Stimulated activated memory B cell treated with anti-CD40 and anti-IgM and Interleukin-4, amounts not matched to agents 10 μg/mL and 1 μg/mL and 100 μg/mL, for 72 hours (primary cell): ENCODE measurements at regions not wholly inside any gene's neighbourhood (a gene's known extent, or its start where the extent isn't known, plus 50 kb on each side); places are given as distances from the start of the nearest gene placed in this dataset.
A peak's percentile ranks its signal among the peaks of the same experiment; 100 is the strongest.

Experiments used
- ATAC-seq: fragments of 150-1000 bp; cut with Tn5 transposase; 2 replicates; pipeline ENCODE4 v1.10.0; 2021
- H3K27ac Mint-ChIP-seq: one replicate; pipeline ENCODE4 v1.8.0; 2022; ENCODE audit warnings: mild to moderate bottlenecking, mixed read lengths
- H3K27me3 Mint-ChIP-seq: one replicate; pipeline ENCODE4 v1.8.0; 2022; ENCODE audit warnings: mixed read lengths
- H3K36me3 Mint-ChIP-seq: one replicate; pipeline ENCODE4 v1.8.0; 2022; ENCODE audit warnings: mixed read lengths
- H3K4me1 Mint-ChIP-seq: one replicate; pipeline ENCODE4 v1.8.0; 2022; ENCODE audit warnings: mixed read lengths
- H3K4me3 Mint-ChIP-seq: one replicate; pipeline ENCODE4 v1.8.0; 2022; ENCODE audit warnings: mild to moderate bottlenecking, moderate library complexity, mixed read lengths
- H3K9me3 Mint-ChIP-seq: one replicate; pipeline ENCODE4 v1.8.0; 2022; ENCODE audit warnings: mixed read lengths

- H3K4me3 Mint-ChIP-seq: no peak overlapping the region
- H3K27ac Mint-ChIP-seq: no peak overlapping the region
- H3K9me3 Mint-ChIP-seq: peaks cover 7% of the 10 kb centered on the region
- peaks cover 11% of the 10 kb centered on the region for H3K4me1 Mint-ChIP-seq
- no peaks in the 10 kb centered on the region for H3K36me3 Mint-ChIP-seq
- H3K27me3 Mint-ChIP-seq: no peaks in the 10 kb centered on the region
- no peak for ATAC-seq
Measured at GRCh38 chr10:3723766-3724165, 61.2 kb downstream of the KLF6 start.

- peaks cover 11% of the 10 kb centered on the region for H3K4me1 Mint-ChIP-seq
- peaks cover 6% of the 10 kb centered on the region for H3K9me3 Mint-ChIP-seq
- H3K36me3 Mint-ChIP-seq: no peaks in the 10 kb centered on the region
- H3K27me3 Mint-ChIP-seq: no peaks in the 10 kb centered on the region
- H3K27ac Mint-ChIP-seq: peak overlapping the region; percentile 3
- H3K4me3 Mint-ChIP-seq: no peak overlapping the region
- ATAC-seq: no peak
Measured at GRCh38 chr10:3720228-3721019, 64.6 kb downstream of the KLF6 start.

- peak overlapping the region; percentile 57 for H3K27ac Mint-ChIP-seq
Measured at GRCh38 chr10:3719024-3719843, 65.8 kb downstream of the KLF6 start.

GRCh38 chr10:3716093-3716492 lies 68.9 kb downstream of the KLF6 start:
- no peaks in the 10 kb centered on the region for H3K27me3 Mint-ChIP-seq
- ATAC-seq: no peak
- H3K36me3 Mint-ChIP-seq: peaks cover 7% of the 10 kb centered on the region
- H3K27ac Mint-ChIP-seq: no peak overlapping the region
- H3K4me3 Mint-ChIP-seq: no peak overlapping the region
- H3K4me1 Mint-ChIP-seq: peaks cover 11% of the 10 kb centered on the region
- peaks cover 11% of the 10 kb centered on the region for H3K9me3 Mint-ChIP-seq

More at GRCh38 chr10:3719024-3719843, 65.8 kb downstream of the KLF6 start:
- no peaks in the 10 kb centered on the region for H3K27me3 Mint-ChIP-seq
- peak; percentile 40 for ATAC-seq
- peaks cover 6% of the 10 kb centered on the region for H3K9me3 Mint-ChIP-seq
- H3K4me1 Mint-ChIP-seq: peaks cover 11% of the 10 kb centered on the region
- H3K36me3 Mint-ChIP-seq: no peaks in the 10 kb centered on the region
- H3K4me3 Mint-ChIP-seq: no peak overlapping the region

GRCh38 chr10:3714967-3715366 lies 70.0 kb downstream of the KLF6 start:
- Mint-ChIP-seq H3K27ac (no peak overlapping the region), H3K27me3 (no peaks in the 10 kb centered on the region), H3K9me3 (peaks cover 14% of the 10 kb centered on the region), H3K4me1 (no peaks in the 10 kb centered on the region), H3K36me3 (peaks cover 8% of the 10 kb centered on the region), H3K4me3 (no peak overlapping the region)
- no peak for ATAC-seq

GRCh38 chr10:3714531-3714930 lies 70.5 kb downstream of the KLF6 start:
- Mint-ChIP-seq H3K27me3 (no peaks in the 10 kb centered on the region), H3K36me3 (peaks cover 8% of the 10 kb centered on the region), H3K4me1 (no peaks in the 10 kb centered on the region), H3K27ac (no peak overlapping the region), H3K4me3 (no peak overlapping the region), H3K9me3 (peaks cover 14% of the 10 kb centered on the region)
- ATAC-seq: no peak

GRCh38 chr10:3712707-3713106 lies 72.3 kb downstream of the KLF6 start:
- no peak overlapping the region for H3K4me3 Mint-ChIP-seq
- peaks cover 12% of the 10 kb centered on the region for H3K9me3 Mint-ChIP-seq
- H3K27me3 Mint-ChIP-seq: no peaks in the 10 kb centered on the region
- H3K36me3 Mint-ChIP-seq: peaks cover 8% of the 10 kb centered on the region
- H3K27ac Mint-ChIP-seq: no peak overlapping the region
- H3K4me1 Mint-ChIP-seq: no peaks in the 10 kb centered on the region
- ATAC-seq: no peak

GRCh38 chr10:3711918-3712317 lies 73.1 kb downstream of the KLF6 start:
- Mint-ChIP-seq H3K4me1 (no peaks in the 10 kb centered on the region), H3K27ac (no peak overlapping the region), H3K36me3 (peaks cover 8% of the 10 kb centered on the region), H3K27me3 (no peaks in the 10 kb centered on the region), H3K4me3 (no peak overlapping the region), H3K9me3 (peaks cover 11% of the 10 kb centered on the region)
- no peak for ATAC-seq

- no peak overlapping the region for H3K4me3 Mint-ChIP-seq
- H3K36me3 Mint-ChIP-seq: peaks cover 8% of the 10 kb centered on the region
- H3K4me1 Mint-ChIP-seq: no peaks in the 10 kb centered on the region
- ATAC-seq: no peak
- no peak overlapping the region for H3K27ac Mint-ChIP-seq
- no peaks in the 10 kb centered on the region for H3K27me3 Mint-ChIP-seq
- peaks cover 11% of the 10 kb centered on the region for H3K9me3 Mint-ChIP-seq
Measured at GRCh38 chr10:3710764-3711163, 74.2 kb downstream of the KLF6 start.

- Mint-ChIP-seq H3K36me3 (peaks cover 8% of the 10 kb centered on the region), H3K27ac (no peak overlapping the region), H3K4me3 (no peak overlapping the region), H3K4me1 (peaks cover 8% of the 10 kb centered on the region), H3K9me3 (peaks cover 11% of the 10 kb centered on the region), H3K27me3 (no peaks in the 10 kb centered on the region)
- no peak for ATAC-seq
Measured at GRCh38 chr10:3709456-3710060, 75.5 kb downstream of the KLF6 start.

- no peak for ATAC-seq
- Mint-ChIP-seq H3K36me3 (peaks cover 8% of the 10 kb centered on the region), H3K4me1 (peaks cover 8% of the 10 kb centered on the region), H3K9me3 (peaks cover 11% of the 10 kb centered on the region), H3K27me3 (no peaks in the 10 kb centered on the region), H3K27ac (no peak overlapping the region), H3K4me3 (no peak overlapping the region)
Measured at GRCh38 chr10:3708852-3709251, 76.2 kb downstream of the KLF6 start.

- Mint-ChIP-seq H3K4me3 (no peak overlapping the region), H3K27ac (no peak overlapping the region), H3K4me1 (peaks cover 8% of the 10 kb centered on the region), H3K27me3 (no peaks in the 10 kb centered on the region), H3K36me3 (no peaks in the 10 kb centered on the region), H3K9me3 (no peaks in the 10 kb centered on the region)
- ATAC-seq: no peak
Measured at GRCh38 chr10:3704565-3705325, 80.3 kb downstream of the KLF6 start.

- no peaks in the 10 kb centered on the region for H3K36me3 Mint-ChIP-seq
- ATAC-seq: no peak
- peaks cover 8% of the 10 kb centered on the region for H3K4me1 Mint-ChIP-seq
- H3K4me3 Mint-ChIP-seq: no peak overlapping the region
- H3K9me3 Mint-ChIP-seq: no peaks in the 10 kb centered on the region
- no peak overlapping the region for H3K27ac Mint-ChIP-seq
- no peaks in the 10 kb centered on the region for H3K27me3 Mint-ChIP-seq
Measured at GRCh38 chr10:3702569-3702968, 82.4 kb downstream of the KLF6 start.

- Mint-ChIP-seq H3K4me3 (no peak overlapping the region), H3K9me3 (no peaks in the 10 kb centered on the region), H3K4me1 (peaks cover 8% of the 10 kb centered on the region), H3K27ac (no peak overlapping the region), H3K27me3 (no peaks in the 10 kb centered on the region), H3K36me3 (no peaks in the 10 kb centered on the region)
- no peak for ATAC-seq
Measured at GRCh38 chr10:3702056-3702546, 82.9 kb downstream of the KLF6 start.

- H3K27ac Mint-ChIP-seq: no peak overlapping the region
- H3K36me3 Mint-ChIP-seq: no peaks in the 10 kb centered on the region
- H3K4me1 Mint-ChIP-seq: peaks cover 8% of the 10 kb centered on the region
- H3K4me3 Mint-ChIP-seq: no peak overlapping the region
- no peaks in the 10 kb centered on the region for H3K27me3 Mint-ChIP-seq
- peak; percentile 31 for ATAC-seq
- H3K9me3 Mint-ChIP-seq: no peaks in the 10 kb centered on the region
Measured at GRCh38 chr10:3701491-3701890, 83.5 kb downstream of the KLF6 start.
